ENCODE measurements at regions not wholly inside any gene's neighbourhood (a gene's known extent, or its start where the extent isn't known, plus 50 kb on each side); places are given as distances from the start of the nearest gene placed in this dataset.

DNA sequence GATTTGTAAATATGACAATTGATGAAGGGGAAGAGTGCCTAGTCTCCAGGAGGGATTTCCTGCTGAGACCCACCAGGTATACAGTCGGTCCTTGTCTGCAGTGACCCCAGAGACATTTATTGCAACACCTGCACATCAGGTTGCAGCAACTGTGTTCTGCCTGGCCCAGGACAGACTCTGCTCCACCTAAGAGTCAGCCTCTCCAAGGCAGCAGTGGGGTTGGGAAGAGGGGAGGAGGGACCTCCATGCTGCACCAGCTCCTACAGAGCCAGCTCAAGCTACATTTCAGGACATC, 120.4 kb upstream of the IRF2BP2 start:
- Histone ChIP-seq H3K4me2 (ENCODE audit: control insufficient read depth, extremely low read depth, insufficient read depth, low read depth, low read length) (no peak overlapping the region), H3K4me3 (ENCODE audit: control insufficient read depth in 2 of 3, extremely low read depth in 1 of 3, insufficient read depth in 2 of 3, low read depth in 1 of 3, low read length in 3 of 3) (no peak overlapping the region), H3K9me1 (ENCODE audit: control insufficient read depth, extremely low read depth, insufficient read depth, low read length) (peaks cover 3% of the 10 kb centered on the region), H4K20me1 (ENCODE audit: control insufficient read depth, extremely low read depth, insufficient read depth, low read length) (no peaks in the 10 kb centered on the region), H3K4me1 (ENCODE audit: control insufficient read depth, extremely low read depth, insufficient read depth, low read length) (peaks cover 47% of the 10 kb centered on the region), H3K36me3 (ENCODE audit: control insufficient read depth in 2 of 2, extremely low read depth in 1 of 2, insufficient read depth in 2 of 2, low read length in 2 of 2) (no peaks in the 10 kb centered on the region), H2AFZ (ENCODE audit: control insufficient read depth, low read length) (no peak overlapping the region), H3K9ac (ENCODE audit: control insufficient read depth, extremely low read depth, insufficient read depth, low read length) (no peak overlapping the region), H3K27me3 (ENCODE audit: control insufficient read depth, extremely low read depth, insufficient read depth, low read length) (no peaks in the 10 kb centered on the region), H3K27ac (ENCODE audit: control insufficient read depth, insufficient read depth, low read length) (no peak overlapping the region), H3K79me2 (ENCODE audit: control insufficient read depth, insufficient read depth, low read length) (no peaks in the 10 kb centered on the region), H3K9me3 (ENCODE audit: control insufficient read depth, low read depth, low read length) (no peaks in the 10 kb centered on the region)
- dilution Hi-C loops (cut with MboI; ENCODE audit: extremely low pct_ligation_motif_present, low sequenced_read_pairs) = no loop called here
- TF ChIP-seq, protein P1, sequence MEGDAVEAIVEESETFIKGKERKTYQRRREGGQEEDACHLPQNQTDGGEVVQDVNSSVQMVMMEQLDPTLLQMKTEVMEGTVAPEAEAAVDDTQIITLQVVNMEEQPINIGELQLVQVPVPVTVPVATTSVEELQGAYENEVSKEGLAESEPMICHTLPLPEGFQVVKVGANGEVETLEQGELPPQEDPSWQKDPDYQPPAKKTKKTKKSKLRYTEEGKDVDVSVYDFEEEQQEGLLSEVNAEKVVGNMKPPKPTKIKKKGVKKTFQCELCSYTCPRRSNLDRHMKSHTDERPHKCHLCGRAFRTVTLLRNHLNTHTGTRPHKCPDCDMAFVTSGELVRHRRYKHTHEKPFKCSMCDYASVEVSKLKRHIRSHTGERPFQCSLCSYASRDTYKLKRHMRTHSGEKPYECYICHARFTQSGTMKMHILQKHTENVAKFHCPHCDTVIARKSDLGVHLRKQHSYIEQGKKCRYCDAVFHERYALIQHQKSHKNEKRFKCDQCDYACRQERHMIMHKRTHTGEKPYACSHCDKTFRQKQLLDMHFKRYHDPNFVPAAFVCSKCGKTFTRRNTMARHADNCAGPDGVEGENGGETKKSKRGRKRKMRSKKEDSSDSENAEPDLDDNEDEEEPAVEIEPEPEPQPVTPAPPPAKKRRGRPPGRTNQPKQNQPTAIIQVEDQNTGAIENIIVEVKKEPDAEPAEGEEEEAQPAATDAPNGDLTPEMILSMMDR (optimal IDR thresholded peaks at IDR 0.05 in 1 of 3, IDR thresholded peaks at IDR 0.05 in 1 of 3, conservative IDR thresholded peaks at IDR 0.05 in 1 of 3; ENCODE audit: extremely low read depth in 1 of 3, insufficient read depth in 2 of 3, low read length in 3 of 3) = no peak
- no peak for TF ChIP-seq EZH2 (IDR thresholded peaks at IDR 0.05; ENCODE audit: low read length)
- FAIRE-seq (no peak), DNase-seq (ENCODE audit: low read depth, low spot score) (no peak)

DNA sequence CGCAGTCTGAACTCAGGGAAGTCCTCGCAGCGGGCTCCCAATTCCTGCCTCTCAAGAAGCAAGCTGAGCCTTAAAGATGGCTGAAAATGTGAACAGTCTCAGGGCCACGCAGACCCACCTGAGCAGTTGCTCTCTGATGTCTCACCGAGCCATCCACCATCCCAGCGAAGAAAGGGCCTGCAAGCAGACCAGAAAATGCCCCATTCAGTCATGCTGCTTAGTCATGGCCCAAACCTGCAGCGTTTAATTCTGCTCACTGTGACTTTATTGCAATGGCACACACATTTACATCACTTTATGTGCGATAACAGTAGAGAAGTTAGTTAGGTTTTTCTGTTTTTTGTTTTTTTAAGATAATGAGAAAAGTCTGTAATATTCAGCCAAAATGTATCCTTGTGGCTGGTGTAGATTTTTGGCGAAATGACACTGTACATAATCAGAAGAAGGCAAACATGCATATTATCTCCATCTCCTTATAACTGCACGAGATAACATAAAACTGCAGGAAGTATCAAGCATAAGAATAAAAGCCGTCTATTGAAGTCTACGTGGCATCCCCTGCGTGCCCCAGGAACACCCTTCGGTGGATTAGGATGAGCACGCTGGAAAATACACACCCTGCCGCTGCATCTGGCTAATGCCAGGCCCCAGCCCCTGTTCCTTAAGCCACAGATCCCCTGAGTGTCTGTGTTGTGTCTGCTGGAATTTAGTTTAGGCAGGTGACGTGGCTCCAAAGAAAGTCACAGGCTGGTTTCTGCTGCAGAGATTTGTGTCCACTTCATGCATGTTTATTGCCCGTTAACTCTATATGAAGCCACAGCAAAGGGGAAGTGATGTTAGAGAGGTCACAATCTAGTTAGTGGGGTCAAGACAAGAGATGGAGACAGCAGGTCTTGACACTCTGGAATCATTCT, 119.8 kb upstream of the IRF2BP2 start:
- no peaks in the 10 kb centered on the region for H3K27me3 ChIP-seq (ENCODE audit: control insufficient read depth, extremely low read depth, insufficient read depth, low read length)
- H3K9me1 ChIP-seq (ENCODE audit: control insufficient read depth, extremely low read depth, insufficient read depth, low read length) = peaks cover 3% of the 10 kb centered on the region
- H3K9me3 ChIP-seq (ENCODE audit: control insufficient read depth, low read depth, low read length) = no peaks in the 10 kb centered on the region
- FAIRE-seq (no peak), DNase-seq (ENCODE audit: low read depth, low spot score) (no peak)
- TF ChIP-seq, protein P1 (optimal IDR thresholded peaks at IDR 0.05 in 1 of 3, IDR thresholded peaks at IDR 0.05 in 1 of 3, conservative IDR thresholded peaks at IDR 0.05 in 1 of 3; ENCODE audit: extremely low read depth in 1 of 3, insufficient read depth in 2 of 3, low read length in 3 of 3) = no peak
- no peak for TF ChIP-seq EZH2 (IDR thresholded peaks at IDR 0.05; ENCODE audit: low read length)
- no peaks in the 10 kb centered on the region for H3K36me3 ChIP-seq (ENCODE audit: control insufficient read depth in 2 of 2, extremely low read depth in 1 of 2, insufficient read depth in 2 of 2, low read length in 2 of 2)
- no peaks in the 10 kb centered on the region for H4K20me1 ChIP-seq (ENCODE audit: control insufficient read depth, extremely low read depth, insufficient read depth, low read length)
- no peak overlapping the region for H3K4me3 ChIP-seq (ENCODE audit: control insufficient read depth in 2 of 3, extremely low read depth in 1 of 3, insufficient read depth in 2 of 3, low read depth in 1 of 3, low read length in 3 of 3)
- H3K27ac ChIP-seq (ENCODE audit: control insufficient read depth, insufficient read depth, low read length) = no peak overlapping the region
- no peak overlapping the region for H3K4me2 ChIP-seq (ENCODE audit: control insufficient read depth, extremely low read depth, insufficient read depth, low read depth, low read length)
- H3K79me2 ChIP-seq (ENCODE audit: control insufficient read depth, insufficient read depth, low read length) = no peaks in the 10 kb centered on the region
- peaks cover 54% of the 10 kb centered on the region for H3K4me1 ChIP-seq (ENCODE audit: control insufficient read depth, extremely low read depth, insufficient read depth, low read length)
- H2AFZ ChIP-seq (ENCODE audit: control insufficient read depth, low read length) = no peak overlapping the region
- no peak overlapping the region for H3K9ac ChIP-seq (ENCODE audit: control insufficient read depth, extremely low read depth, insufficient read depth, low read length)
- dilution Hi-C loops (cut with MboI; ENCODE audit: extremely low pct_ligation_motif_present, low sequenced_read_pairs) = no loop called here
